BE2C (cell line): ENCODE measurements at regions not wholly inside any gene's neighbourhood (a gene's known extent, or its start where the extent isn't known, plus 50 kb on each side); places are given as distances from the start of the nearest gene placed in this dataset.

Experiments used
- DNase-seq: peaks from one replicate; pipeline ENCODE4 v3.0.0-alpha.2; 2020
- H3K27me3 ChIP-seq: fragments of 250-450 bp; sonication (Bioruptor Pico); 2 replicates; pipeline ENCODE4 v1.5.1; 2020; ENCODE audit warnings: mild to moderate bottlenecking
- H3K36me3 ChIP-seq: fragments of 250-450 bp; sonication (Bioruptor Pico); 2 replicates; pipeline ENCODE4 v1.5.1; 2020; ENCODE audit warnings: mild to moderate bottlenecking
- H3K4me1 ChIP-seq: fragments of 250-450 bp; sonication (Bioruptor Pico); 2 replicates; pipeline ENCODE4 v1.5.1; 2020
- H3K4me3 ChIP-seq: 2 replicates; pipeline ENCODE4 v1.5.1; 2011; ENCODE audit warnings: low read depth, low read length
- H3K9me3 ChIP-seq: fragments of 250-450 bp; sonication (Bioruptor Pico); 2 replicates; pipeline ENCODE4 v1.5.1; 2020
- CTCF ChIP-seq: IDR thresholded peaks from 2 replicates; pipeline ENCODE4 v1.5.1; 2012; ENCODE audit warnings: mild to moderate bottlenecking, low read depth, low read length

- Histone ChIP-seq H3K36me3 (no peaks in the 10 kb centered on the region), H3K9me3 (no peaks in the 10 kb centered on the region), H3K27me3 (no peaks in the 10 kb centered on the region), H3K4me3 (no peak overlapping the region), H3K4me1 (no peaks in the 10 kb centered on the region)
- DNase-seq = no peak
- TF ChIP-seq CTCF = no peak
Observed at GRCh38 chr7:119395024-119395423, 878.0 kb upstream of the KCND2 start.

GRCh38 chr7:119397156-119397555 is 875.8 kb upstream of the KCND2 start:
- H3K9me3 ChIP-seq = no peaks in the 10 kb centered on the region
- no peak for TF ChIP-seq CTCF
- H3K27me3 ChIP-seq = no peaks in the 10 kb centered on the region
- H3K4me3 ChIP-seq = no peak overlapping the region
- no peaks in the 10 kb centered on the region for H3K4me1 ChIP-seq
- DNase-seq = no peak
- no peaks in the 10 kb centered on the region for H3K36me3 ChIP-seq

GRCh38 chr7:119408596-119408995 is 864.4 kb upstream of the KCND2 start:
- no peaks in the 10 kb centered on the region for H3K27me3 ChIP-seq
- DNase-seq = no peak
- no peak for TF ChIP-seq CTCF
- no peaks in the 10 kb centered on the region for H3K4me1 ChIP-seq
- no peaks in the 10 kb centered on the region for H3K9me3 ChIP-seq
- H3K36me3 ChIP-seq = no peaks in the 10 kb centered on the region
- no peak overlapping the region for H3K4me3 ChIP-seq

- no peak for TF ChIP-seq CTCF
Observed at GRCh38 chr7:119413314-119413805, 859.6 kb upstream of the KCND2 start.

GRCh38 chr7:119415682-119416081 is 857.3 kb upstream of the KCND2 start:
- TF ChIP-seq CTCF = no peak
- Histone ChIP-seq H3K27me3 (no peaks in the 10 kb centered on the region), H3K4me3 (no peak overlapping the region), H3K36me3 (no peaks in the 10 kb centered on the region), H3K4me1 (no peaks in the 10 kb centered on the region), H3K9me3 (no peaks in the 10 kb centered on the region)
- no peak for DNase-seq

More at GRCh38 chr7:119413314-119413805, 859.6 kb upstream of the KCND2 start:
- no peaks in the 10 kb centered on the region for H3K36me3 ChIP-seq
- no peaks in the 10 kb centered on the region for H3K9me3 ChIP-seq
- H3K27me3 ChIP-seq = no peaks in the 10 kb centered on the region
- no peak for DNase-seq
- no peak overlapping the region for H3K4me3 ChIP-seq
- no peaks in the 10 kb centered on the region for H3K4me1 ChIP-seq

- Histone ChIP-seq H3K4me1 (no peaks in the 10 kb centered on the region), H3K36me3 (no peaks in the 10 kb centered on the region), H3K27me3 (no peaks in the 10 kb centered on the region), H3K4me3 (no peak overlapping the region), H3K9me3 (no peaks in the 10 kb centered on the region)
- no peak for TF ChIP-seq CTCF
- DNase-seq = no peak
Observed at GRCh38 chr7:119421657-119422056, 851.3 kb upstream of the KCND2 start.
